AG04449 (cell line): ENCODE measurements at regions not wholly inside any gene's neighbourhood (a gene's known extent, or its start where the extent isn't known, plus 50 kb on each side); places are given as distances from the start of the nearest gene placed in this dataset.

Experiments used
- CTCF ChIA-PET: fragments of 350-600 bp; formaldehyde crosslinking; extraction: SDS; loops from one replicate; lab custom pipeline; 2021; ENCODE audit warnings: antibody characterized with exemption; lab: Yijun Ruan, JAX
- POLR2A ChIA-PET: fragments of 400-600, 350-600 bp; formaldehyde crosslinking; extraction: SDS; loops from one replicate; lab custom pipeline; 2020; ENCODE audit warnings: antibody characterized with exemption, inconsistent platforms; lab: Yijun Ruan, JAX
- DNase-seq: peaks from one replicate; pipeline ENCODE4 v3.0.0-alpha.2; 2010; ENCODE audit warnings: low read depth, low spot score
- H3K4me3 ChIP-seq: 2 replicates; pipeline ENCODE4 v1.5.1; 2011; ENCODE audit warnings: low read depth, mild to moderate bottlenecking, control low read depth, low read length
- TF ChIP-seq, protein P1 (sequence below): IDR thresholded peaks from one replicate; pipeline ENCODE4 v1.5.1; 2011; ENCODE audit warnings: mild to moderate bottlenecking, moderate library complexity, low read length, control low read depth, inconsistent platforms; ENCODE audit not compliant: insufficient read depth; ENCODE audit errors: missing control alignments

DNA sequence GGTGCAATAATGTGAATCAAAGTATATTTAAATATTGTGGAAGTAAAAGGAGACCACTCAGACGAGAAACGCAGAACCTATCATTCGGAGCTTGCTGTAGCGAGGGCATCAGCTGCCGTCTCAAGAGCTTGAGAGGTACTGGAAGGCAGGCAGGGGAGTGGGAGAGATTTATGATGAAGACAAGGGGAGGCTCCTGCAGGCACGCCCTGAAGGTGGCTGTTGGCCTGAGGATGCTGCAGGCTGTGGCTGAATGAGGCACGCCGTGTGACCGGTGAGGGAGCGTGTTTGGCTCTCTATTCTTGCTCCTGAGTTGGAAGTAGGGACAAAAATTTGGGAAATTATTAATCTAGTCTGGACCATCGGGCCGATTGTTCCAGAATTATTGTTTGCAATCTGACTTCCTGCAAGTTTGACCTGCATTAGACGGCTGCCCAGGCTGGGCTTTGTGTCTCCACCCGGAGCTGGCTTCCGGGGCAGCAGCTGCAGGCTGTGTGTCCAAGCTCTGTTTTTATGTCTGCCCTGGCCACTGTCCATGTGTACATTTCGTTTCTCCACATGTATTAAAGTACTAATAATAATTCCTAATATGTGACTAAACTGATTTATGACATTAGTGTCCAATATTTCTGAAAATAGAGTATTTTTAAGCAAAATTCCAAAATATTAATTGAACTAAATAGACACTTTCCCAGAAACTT lies 91.1 kb upstream of the ANKRD10 start:
- ChIA-PET POLR2A (no interaction called here), CTCF (no interaction called here)
- TF ChIP-seq, protein P1, sequence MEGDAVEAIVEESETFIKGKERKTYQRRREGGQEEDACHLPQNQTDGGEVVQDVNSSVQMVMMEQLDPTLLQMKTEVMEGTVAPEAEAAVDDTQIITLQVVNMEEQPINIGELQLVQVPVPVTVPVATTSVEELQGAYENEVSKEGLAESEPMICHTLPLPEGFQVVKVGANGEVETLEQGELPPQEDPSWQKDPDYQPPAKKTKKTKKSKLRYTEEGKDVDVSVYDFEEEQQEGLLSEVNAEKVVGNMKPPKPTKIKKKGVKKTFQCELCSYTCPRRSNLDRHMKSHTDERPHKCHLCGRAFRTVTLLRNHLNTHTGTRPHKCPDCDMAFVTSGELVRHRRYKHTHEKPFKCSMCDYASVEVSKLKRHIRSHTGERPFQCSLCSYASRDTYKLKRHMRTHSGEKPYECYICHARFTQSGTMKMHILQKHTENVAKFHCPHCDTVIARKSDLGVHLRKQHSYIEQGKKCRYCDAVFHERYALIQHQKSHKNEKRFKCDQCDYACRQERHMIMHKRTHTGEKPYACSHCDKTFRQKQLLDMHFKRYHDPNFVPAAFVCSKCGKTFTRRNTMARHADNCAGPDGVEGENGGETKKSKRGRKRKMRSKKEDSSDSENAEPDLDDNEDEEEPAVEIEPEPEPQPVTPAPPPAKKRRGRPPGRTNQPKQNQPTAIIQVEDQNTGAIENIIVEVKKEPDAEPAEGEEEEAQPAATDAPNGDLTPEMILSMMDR: no peak
- DNase-seq: no peak
- H3K4me3 ChIP-seq: no peak overlapping the region

DNA sequence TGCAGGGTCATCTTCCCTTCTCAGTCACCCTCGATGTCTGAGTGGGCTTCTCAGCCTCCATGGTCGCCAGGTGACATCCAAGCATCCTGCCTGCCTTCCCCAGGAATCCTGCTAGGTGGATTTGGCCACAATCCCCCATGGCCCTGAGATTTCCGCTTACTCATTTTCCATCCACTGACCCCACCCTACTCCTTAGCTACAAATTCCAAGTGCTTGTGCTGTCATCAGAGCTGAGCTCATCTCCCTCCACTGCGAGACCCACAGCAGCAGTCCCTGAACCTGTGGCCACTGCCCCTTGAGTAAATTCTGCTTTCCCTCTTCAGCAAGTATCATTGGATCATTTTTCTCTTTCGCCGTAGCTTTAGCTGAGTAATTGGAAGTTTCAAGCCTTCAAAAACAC lies 90.5 kb upstream of the ANKRD10 start:
- ChIA-PET POLR2A (no interaction called here), CTCF (no interaction called here)
- TF ChIP-seq, protein P1: no peak
- no peak overlapping the region for H3K4me3 ChIP-seq
- no peak for DNase-seq

DNA sequence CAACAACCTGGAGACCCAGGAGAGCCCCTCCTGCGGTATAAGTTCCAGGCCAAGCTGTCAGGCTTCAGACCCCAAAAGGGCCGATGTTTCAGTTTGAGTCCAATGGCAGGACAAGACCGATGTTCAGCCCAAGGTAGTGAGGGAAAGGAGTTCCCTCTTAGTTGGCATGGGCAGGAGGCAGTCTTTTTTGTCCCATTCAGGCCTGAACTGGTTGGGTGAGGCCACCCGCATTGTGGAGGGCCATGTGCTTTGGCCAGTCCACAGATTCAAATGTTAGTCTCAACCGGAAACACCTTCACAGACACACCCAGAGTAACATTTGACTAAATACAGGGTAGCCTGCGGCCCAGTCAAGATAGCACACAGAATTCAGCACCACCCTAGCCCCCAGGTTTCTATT lies 89.6 kb upstream of the ANKRD10 start:
- no peak for DNase-seq
- ChIA-PET POLR2A (no interaction called here), CTCF (no interaction called here)
- H3K4me3 ChIP-seq: no peak overlapping the region
- TF ChIP-seq, protein P1: no peak

DNA sequence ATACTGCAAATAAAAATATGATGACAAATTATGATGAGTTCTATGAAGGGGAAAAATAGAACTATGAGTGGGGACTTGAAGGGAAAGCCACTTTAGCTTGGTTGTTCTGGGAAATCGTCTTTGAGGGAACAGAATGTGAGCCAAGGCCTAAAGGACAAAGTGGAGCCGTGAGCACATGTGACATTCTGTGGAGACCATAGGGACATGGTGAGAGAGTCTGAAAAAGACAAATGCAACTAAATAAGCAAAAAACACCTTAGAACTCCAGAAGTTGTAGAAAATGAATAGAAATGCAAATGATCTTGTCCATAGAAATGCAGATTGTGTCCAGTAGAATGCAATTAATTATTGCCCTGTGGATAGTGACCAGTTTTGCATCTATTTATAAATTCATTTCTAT lies 86.8 kb upstream of the ANKRD10 start:
- no peak for DNase-seq
- ChIA-PET POLR2A (no interaction called here), CTCF (interaction anchor here (1.3 kb wide), 1 partner anchor 42 kb away, joined by 3 read pairs; no protein-coding TSS in a partner anchor)
- H3K4me3 ChIP-seq: no peak overlapping the region
- TF ChIP-seq, protein P1: no peak

DNA sequence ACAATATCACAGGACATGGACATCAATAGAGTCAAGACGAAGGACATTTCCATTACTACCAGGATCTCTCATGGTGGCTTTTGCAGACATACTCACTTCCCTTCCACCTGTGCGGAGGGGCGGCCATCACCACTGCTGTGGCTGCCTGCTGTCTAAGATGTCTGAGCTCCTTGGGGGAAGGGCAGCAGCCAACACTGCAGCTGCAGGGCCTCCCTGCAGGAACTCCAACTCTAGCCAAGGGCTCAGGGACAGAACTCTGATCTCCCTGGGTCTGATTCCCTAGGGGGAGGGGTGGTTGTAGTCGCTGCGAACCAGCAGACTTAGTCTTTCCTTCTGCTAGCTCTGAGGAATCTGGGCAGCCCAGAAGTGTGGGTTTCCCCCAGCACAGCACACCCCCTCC lies 78.9 kb upstream of the ANKRD10 start:
- CTCF ChIA-PET: no interaction called here
- TF ChIP-seq, protein P1: no peak
- POLR2A ChIA-PET: no interaction called here
- DNase-seq: no peak
- H3K4me3 ChIP-seq: no peak overlapping the region

DNA sequence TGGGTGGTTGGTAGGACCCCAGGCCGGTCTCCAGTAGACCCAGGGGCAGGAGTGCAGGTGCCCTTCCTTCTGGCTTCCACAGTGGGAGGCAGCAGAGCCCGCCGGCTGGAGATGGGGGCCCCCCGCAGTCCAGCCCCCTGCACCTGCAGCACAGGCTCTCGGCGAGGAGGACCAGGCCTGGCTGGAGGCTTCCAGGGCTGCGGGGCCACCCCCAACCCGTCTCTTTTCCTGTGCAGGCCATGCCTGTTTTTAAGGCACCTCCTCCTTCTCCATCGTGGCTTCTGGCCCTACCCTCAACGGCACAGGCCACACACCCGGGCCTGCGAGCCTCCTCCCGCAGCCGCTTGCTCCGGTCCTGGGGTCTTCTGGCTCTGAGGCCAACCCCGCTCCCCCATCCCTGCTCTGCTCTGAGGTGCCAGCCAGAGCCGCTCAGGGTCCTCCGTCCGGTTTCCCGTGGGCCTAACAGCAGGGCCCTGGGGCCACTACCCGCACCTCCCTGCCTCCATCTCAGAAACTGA lies 77.2 kb upstream of the ANKRD10 start:
- no peak for DNase-seq
- ChIA-PET CTCF (no interaction called here), POLR2A (no interaction called here)
- H3K4me3 ChIP-seq: no peak overlapping the region
- TF ChIP-seq, protein P1: no peak
